ENCODE measurements at regions not wholly inside any gene's neighbourhood (a gene's known extent, or its start where the extent isn't known, plus 50 kb on each side); places are given as distances from the start of the nearest gene placed in this dataset.

- DNase-seq (ENCODE audit: low read depth, low spot score) = no peak
- TF ChIP-seq, protein P1, sequence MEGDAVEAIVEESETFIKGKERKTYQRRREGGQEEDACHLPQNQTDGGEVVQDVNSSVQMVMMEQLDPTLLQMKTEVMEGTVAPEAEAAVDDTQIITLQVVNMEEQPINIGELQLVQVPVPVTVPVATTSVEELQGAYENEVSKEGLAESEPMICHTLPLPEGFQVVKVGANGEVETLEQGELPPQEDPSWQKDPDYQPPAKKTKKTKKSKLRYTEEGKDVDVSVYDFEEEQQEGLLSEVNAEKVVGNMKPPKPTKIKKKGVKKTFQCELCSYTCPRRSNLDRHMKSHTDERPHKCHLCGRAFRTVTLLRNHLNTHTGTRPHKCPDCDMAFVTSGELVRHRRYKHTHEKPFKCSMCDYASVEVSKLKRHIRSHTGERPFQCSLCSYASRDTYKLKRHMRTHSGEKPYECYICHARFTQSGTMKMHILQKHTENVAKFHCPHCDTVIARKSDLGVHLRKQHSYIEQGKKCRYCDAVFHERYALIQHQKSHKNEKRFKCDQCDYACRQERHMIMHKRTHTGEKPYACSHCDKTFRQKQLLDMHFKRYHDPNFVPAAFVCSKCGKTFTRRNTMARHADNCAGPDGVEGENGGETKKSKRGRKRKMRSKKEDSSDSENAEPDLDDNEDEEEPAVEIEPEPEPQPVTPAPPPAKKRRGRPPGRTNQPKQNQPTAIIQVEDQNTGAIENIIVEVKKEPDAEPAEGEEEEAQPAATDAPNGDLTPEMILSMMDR (IDR thresholded peaks at IDR 0.05; ENCODE audit: insufficient read depth, low read length, missing control alignments) = no peak
- H3K4me3 ChIP-seq (ENCODE audit: low read depth, low read length) = no peak overlapping the region
- ChIA-PET POLR2A (interaction anchor here (2.0 kb wide), 1 partner anchor 533 kb away, joined by 16 read pairs; the partner anchor contains the start of gene EFNB1), CTCF (no interaction called here)
Observed at GRCh38 chrX:69362354-69362753, 141.8 kb upstream of the NALF2 start.

DNA sequence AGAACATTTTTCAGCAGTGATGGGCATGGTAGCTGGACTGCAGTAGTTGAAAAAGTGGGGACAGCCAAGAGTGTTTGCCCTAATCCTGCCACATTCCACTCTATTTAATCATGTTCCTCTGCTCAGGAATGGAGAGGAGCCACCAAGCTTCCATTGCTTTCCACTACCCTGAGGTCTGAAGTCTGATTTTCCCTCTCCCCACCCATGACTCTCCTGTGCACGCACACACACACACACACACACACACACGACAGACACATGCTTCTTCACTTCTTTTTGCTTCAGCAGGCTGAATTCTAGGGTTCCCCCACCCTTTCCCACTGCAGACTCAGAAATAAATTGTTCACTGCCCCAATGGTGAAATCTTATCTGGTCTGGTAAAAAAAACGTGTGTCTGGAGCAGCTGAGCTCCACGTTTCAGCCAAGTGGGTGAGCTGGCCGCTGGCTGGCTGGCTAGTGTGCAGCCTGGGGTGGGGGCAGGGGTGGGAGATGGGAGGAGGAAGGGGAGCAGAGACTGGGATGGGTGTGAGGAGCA lies 142.7 kb upstream of the NALF2 start:
- peak; percentile 24 for DNase-seq (ENCODE audit: low read depth, low spot score)

DNA sequence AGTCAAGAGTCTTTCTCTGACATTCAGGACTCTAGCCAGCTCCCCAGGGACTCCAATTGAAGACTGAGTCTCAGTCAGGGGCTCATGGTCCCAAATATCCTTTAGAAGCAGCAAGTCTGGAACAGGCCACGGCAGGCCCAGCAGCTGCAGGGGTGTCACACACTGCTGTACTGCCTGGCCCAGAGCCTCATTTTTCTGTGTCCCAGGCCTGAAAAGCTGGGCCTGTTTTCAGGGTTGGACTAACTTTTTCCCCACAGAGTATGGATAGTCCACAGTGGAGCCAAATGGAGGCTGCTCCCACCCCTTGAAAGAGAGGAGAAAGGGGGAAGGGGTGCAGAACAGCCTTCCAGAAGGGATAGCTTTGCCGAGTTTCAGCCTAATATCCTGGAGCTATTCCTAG lies 146.8 kb upstream of the NALF2 start:
- no peak overlapping the region for H3K4me3 ChIP-seq (ENCODE audit: low read depth, low read length)
- POLR2A ChIA-PET = no interaction called here
- DNase-seq (ENCODE audit: low read depth, low spot score) = no peak

More for the DNA sequence above, 142.7 kb upstream of the NALF2 start:
- POLR2A ChIA-PET = interaction anchor here (1.3 kb wide), 1 partner anchor 532 kb away, joined by 6 read pairs; the partner anchor contains the start of gene EFNB1
- TF ChIP-seq, protein P1 (IDR thresholded peaks at IDR 0.05; ENCODE audit: insufficient read depth, low read length, missing control alignments) = no peak
- CTCF ChIA-PET = interaction anchor here (0.9 kb wide), 1 partner anchor 539 kb away, joined by 3 read pairs; no protein-coding TSS in a partner anchor
- H3K4me3 ChIP-seq (ENCODE audit: low read depth, low read length) = no peak overlapping the region

DNA sequence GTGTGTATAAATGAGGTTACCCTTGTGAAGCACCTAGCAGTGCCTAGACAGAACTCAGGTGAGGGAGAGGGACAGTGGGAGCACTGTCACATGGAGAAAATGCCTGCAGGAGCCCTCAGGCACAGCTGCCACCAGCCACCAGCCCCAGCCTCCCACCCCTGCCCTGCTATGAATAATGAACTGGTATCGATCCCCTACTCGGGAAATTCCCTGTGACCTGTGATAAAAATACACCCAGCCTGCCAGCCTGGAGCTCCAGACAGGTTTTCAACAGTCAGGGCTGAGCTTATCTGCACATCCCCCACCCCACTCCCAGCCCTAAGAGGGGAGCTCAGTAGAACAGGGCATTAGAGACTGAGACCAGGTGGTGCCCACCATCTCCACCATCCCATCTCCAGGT lies 159.6 kb upstream of the PJA1 start:
- POLR2A ChIA-PET = no interaction called here
- CTCF ChIA-PET = no interaction called here
- DNase-seq (ENCODE audit: low read depth, low spot score) = no peak

More for the DNA sequence above, 146.8 kb upstream of the NALF2 start:
- CTCF ChIA-PET = no interaction called here
- TF ChIP-seq, protein P1 (IDR thresholded peaks at IDR 0.05; ENCODE audit: insufficient read depth, low read length, missing control alignments) = no peak

DNA sequence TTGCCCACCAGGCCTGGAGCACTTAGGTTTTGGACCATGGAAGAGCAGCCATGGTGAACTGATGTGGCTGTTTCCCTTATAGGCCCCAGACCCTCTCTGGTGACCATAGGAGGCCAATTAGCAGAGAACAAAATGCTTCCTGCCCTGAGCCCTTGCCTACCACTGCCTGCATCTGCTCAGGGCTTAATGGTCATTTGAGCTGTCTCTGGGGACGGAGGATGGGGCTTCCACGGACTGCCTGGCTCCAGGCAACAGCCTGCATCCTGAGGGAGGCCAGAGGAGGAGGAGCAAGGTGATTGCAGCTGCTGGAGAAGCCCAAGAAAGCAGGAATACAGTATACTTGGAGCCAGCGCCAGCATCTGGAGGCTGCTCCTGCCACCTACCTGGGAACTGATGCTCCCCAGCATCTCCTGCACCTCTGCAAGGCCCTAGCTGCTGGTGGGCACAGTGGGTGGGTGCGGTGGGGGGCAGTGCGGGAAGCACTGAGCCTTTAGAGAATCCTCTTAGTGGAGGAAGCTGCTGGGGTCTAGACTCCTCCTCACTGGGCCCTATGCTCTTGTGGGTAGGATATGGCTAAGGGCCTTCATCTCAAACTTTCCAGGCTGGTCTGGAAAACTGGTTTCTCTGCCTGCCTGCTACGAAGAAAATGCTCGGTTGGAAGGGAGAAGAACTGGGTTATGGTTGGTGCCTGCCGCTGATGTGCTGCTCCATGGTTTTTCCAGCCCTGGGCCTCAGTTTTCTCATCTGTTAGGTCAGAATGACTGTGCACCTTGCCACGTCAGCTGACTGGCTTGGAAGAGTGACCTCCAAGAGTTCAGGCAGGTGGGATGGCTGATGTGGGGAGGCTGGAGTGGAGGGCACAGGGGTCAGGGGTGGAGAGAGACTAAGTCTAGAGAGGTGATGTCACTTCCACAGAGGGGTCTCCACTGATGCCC lies 158.8 kb upstream of the PJA1 start:
- no peak for DNase-seq (ENCODE audit: low read depth, low spot score)
- H3K4me3 ChIP-seq (ENCODE audit: low read depth, low read length) = no peak overlapping the region
- TF ChIP-seq, protein P1 (IDR thresholded peaks at IDR 0.05; ENCODE audit: insufficient read depth, low read length, missing control alignments) = no peak
- CTCF ChIA-PET = no interaction called here
- POLR2A ChIA-PET = no interaction called here

More for the DNA sequence above, 159.6 kb upstream of the PJA1 start:
- no peak overlapping the region for H3K4me3 ChIP-seq (ENCODE audit: low read depth, low read length)
- TF ChIP-seq, protein P1 (IDR thresholded peaks at IDR 0.05; ENCODE audit: insufficient read depth, low read length, missing control alignments) = no peak

- DNase-seq (ENCODE audit: low read depth, low spot score) = no peak
- no peak overlapping the region for H3K4me3 ChIP-seq (ENCODE audit: low read depth, low read length)
- TF ChIP-seq, protein P1 (IDR thresholded peaks at IDR 0.05; ENCODE audit: insufficient read depth, low read length, missing control alignments) = no peak
- ChIA-PET CTCF (no interaction called here), POLR2A (no interaction called here)
Observed at GRCh38 chrX:69321789-69322188, 156.5 kb upstream of the PJA1 start.
